Right ventricle myocardium inferior (tissue), 1 donor: ENCODE measurements at regions not wholly inside any gene's neighbourhood (a gene's known extent, or its start where the extent isn't known, plus 50 kb on each side); places are given as distances from the start of the nearest gene placed in this dataset.
A peak's percentile ranks its signal among the peaks of the same experiment; 100 is the strongest.
"Not testable (repeated sequence)": the region's sequence is repeated elsewhere in the genome, so short reads cannot be mapped to it uniquely, and the experiment has no call there.

Experiments used
- ATAC-seq: fragments of 200-7000 bp; cut with Tn5 transposase; one replicate; pipeline ENCODE4 v1.9.1; 2020; ENCODE audit warnings: mild to moderate bottlenecking, moderate library complexity
- DNase-seq: peaks from one replicate; pipeline ENCODE4 v3.0.0; 2021; ENCODE audit errors: missing footprints
- intact Hi-C: fragments of 100-400 bp; cut with DNase I; formaldehyde crosslinking; loops from one replicate; pipeline ENCODE4 v1.11.0; 2022
- donor health status: DM: no; HTN: yes; CAD: no; lungs with severe emphysema.

- intact Hi-C loops, ATAC-seq, DNase-seq: not testable (repeated sequence)
These were observed 100.7 kb upstream of the MTLN start for GRCh38 chr2:110313032-110313431.

GRCh38 chr2:110311713-110312444, 99.5 kb upstream of the MTLN start:
- ATAC-seq, DNase-seq, intact Hi-C loops: not testable (repeated sequence)

- DNase-seq, ATAC-seq, intact Hi-C loops: not testable (repeated sequence)
These were observed 98.7 kb upstream of the MTLN start for GRCh38 chr2:110310988-110311475.

GRCh38 chr2:110308728-110309127, 96.4 kb upstream of the MTLN start:
- ATAC-seq, DNase-seq, intact Hi-C loops: not testable (repeated sequence)

GRCh38 chr2:110292807-110293206, 80.5 kb upstream of the MTLN start:
- intact Hi-C loops: not testable (repeated sequence)

GRCh38 chr2:110291909-110292579, 79.7 kb upstream of the MTLN start:
- intact Hi-C loops, DNase-seq: not testable (repeated sequence)
- peak; percentile 23 for ATAC-seq

More at GRCh38 chr2:110292807-110293206, 80.5 kb upstream of the MTLN start:
- ATAC-seq, DNase-seq: not testable (repeated sequence)

- intact Hi-C loops, DNase-seq, ATAC-seq: not testable (repeated sequence)
These were observed 75.5 kb upstream of the MTLN start for GRCh38 chr2:110287817-110288216.

GRCh38 chr2:110287253-110287652, 74.9 kb upstream of the MTLN start:
- ATAC-seq, intact Hi-C loops, DNase-seq: not testable (repeated sequence)

- ATAC-seq, DNase-seq, intact Hi-C loops: not testable (repeated sequence)
These were observed 72.7 kb upstream of the MTLN start for GRCh38 chr2:110285002-110285401.

GRCh38 chr2:110280804-110281203, 68.5 kb upstream of the MTLN start:
- DNase-seq, intact Hi-C loops, ATAC-seq: not testable (repeated sequence)

GRCh38 chr2:110277054-110277453, 64.7 kb upstream of the MTLN start:
- DNase-seq, intact Hi-C loops, ATAC-seq: not testable (repeated sequence)

- DNase-seq, intact Hi-C loops, ATAC-seq: not testable (repeated sequence)
These were observed 63.7 kb upstream of the MTLN start for GRCh38 chr2:110276092-110276491.

- DNase-seq, ATAC-seq, intact Hi-C loops: not testable (repeated sequence)
These were observed 57.3 kb upstream of the MTLN start for GRCh38 chr2:110269674-110270073.

- DNase-seq, intact Hi-C loops, ATAC-seq: not testable (repeated sequence)
These were observed 55.6 kb upstream of the MTLN start for GRCh38 chr2:110267828-110268407.

GRCh38 chr2:110264804-110265203, 52.5 kb upstream of the MTLN start:
- ATAC-seq, intact Hi-C loops, DNase-seq: not testable (repeated sequence)

- ATAC-seq, intact Hi-C loops, DNase-seq: not testable (repeated sequence)
These were observed 51.8 kb upstream of the MTLN start for GRCh38 chr2:110264076-110264681.

- ATAC-seq, intact Hi-C loops, DNase-seq: not testable (repeated sequence)
These were observed 51.1 kb upstream of the MTLN start for GRCh38 chr2:110263462-110263861.
